HG02973 (cell line): ENCODE measurements at regions not wholly inside any gene's neighbourhood (a gene's known extent, or its start where the extent isn't known, plus 50 kb on each side); places are given as distances from the start of the nearest gene placed in this dataset.

Experiments
- ATAC-seq: cut with Tn5 transposase; IDR thresholded peaks from one replicate; pipeline ENCODE4 v1.9.1; 2021; ENCODE audit warnings: moderate library complexity; ENCODE audit not compliant: unreplicated experiment

DNA sequence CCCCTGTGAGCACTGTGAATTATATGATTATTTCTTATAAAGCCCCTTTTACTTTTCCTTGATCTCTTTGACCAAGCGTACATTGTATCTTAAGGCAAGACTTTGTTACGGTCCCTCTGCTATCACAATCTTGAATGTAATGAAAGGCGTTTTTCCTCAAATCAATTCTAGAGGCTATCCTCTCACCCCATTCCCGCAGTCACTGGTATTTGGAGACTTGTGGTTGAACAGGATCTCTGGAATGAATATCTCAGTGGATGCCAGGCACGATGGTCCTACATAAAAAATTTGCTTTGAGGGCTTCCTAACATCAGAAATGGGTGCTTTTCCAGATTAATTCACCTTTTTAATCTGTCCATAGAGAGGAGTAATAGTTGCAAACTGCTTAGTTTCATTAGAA, 151.4 kb upstream of the PAPPA start:
- no peak for ATAC-seq

DNA sequence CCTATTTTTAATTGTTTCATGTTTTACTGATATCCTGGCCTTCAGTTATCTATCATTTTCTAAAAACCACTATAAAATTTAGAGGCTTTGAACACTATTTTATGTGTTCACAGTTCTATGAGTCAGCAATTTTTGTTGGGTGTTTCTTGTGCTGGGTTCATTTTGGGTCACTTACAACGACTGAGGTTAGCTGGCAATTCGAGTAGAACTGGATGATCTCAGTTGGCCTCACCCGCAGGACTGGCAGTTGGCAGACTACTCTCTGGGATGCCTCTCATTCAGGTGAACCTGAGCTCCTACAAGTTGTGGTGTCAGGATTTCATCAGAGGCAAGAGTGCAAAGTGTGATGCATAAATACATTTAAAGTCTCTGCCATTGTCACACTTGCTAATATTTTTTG, 151.0 kb upstream of the PAPPA start:
- no peak for ATAC-seq

DNA sequence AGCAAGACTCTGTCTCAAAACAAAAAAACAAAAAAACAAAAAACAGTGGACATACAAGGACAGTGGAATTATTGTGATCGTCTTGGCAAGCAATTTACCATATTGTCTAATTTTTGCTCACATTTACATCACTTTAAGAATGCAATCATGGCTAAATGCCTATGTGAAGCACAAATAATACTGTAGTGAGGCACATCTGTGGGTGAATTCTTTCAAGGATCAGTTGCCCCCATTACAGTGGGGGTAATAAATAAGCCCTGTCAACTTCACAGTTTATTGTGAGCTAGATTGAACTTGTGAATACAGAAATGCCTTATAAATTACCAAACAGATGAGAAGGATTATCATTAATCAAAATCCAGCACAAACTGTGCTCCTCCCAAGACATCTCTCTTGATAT, 150.2 kb upstream of the PAPPA start:
- no peak for ATAC-seq

DNA sequence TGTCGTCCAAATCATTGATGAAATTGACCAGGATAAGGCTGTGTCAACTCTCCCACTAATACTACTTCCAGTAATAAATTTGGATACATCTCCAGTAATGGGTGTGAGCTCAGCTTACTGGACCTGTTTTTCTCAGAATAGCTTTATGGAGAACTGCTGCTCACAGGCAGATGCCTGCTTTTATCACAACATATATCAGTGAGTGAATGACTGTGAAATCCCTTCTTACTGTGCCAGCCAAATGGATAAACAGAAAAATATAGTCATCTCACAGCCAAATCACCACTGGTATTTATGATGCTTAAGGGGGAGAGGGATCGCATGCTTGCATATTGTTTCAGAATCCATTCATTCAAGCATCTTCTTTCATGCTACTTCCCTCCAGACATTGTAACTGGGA, 148.4 kb upstream of the PAPPA start:
- ATAC-seq: no peak

DNA sequence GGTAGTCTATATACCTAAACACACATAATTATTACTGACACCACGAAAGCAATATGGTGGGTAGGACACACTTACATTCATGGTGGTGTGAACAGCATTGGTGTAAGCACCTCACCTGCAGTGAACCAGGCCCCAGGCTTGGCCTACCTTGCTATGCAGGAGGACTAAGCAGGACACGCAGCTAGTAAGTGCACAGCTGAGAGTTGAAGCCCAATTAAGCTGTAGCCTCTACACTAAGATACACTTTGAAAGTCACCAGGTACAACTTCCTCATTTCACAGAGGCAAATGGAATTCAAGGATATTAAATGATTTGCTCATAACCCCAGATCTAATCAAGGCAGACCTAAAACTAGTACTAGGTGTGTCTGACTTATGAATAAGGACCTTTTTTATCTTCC, 145.8 kb upstream of the PAPPA start:
- no peak for ATAC-seq

DNA sequence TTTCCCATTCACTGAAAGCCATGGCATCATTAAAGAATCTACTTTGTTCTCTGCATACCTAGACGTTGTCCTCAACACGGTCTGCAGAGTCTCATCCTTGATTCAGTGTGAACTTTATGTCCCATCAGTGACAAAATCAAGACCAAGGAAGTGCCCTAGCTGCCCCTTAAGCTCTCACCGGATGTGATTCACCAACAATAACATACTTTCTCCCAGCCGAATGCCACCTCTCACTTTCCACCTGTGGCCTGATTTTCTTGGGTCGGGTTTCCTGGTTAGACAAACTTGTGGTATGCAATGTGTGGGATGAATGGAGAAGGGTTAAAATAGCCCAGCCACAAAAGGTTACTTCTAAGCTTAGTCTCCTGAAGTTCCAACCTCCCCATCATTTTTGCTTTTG, 145.3 kb upstream of the PAPPA start:
- ATAC-seq: no peak

DNA sequence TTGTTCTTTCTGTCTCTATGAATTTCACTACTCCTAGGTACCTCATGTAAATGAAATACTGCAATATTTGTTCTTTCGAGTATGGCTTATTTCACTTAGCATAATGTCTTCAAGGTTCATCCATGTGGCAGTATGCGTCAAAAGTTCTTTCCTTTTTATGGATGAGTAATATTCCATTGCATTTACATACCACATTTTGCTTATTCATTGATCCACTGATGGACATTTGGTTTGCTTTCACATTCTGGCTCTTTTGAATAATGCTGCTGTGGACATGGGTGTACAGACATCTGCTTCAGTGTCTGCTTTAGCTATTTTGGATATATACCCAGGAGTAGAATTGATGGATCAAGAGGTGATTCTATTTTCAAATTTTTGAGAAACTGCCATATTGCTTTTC, 144.2 kb upstream of the PAPPA start:
- no peak for ATAC-seq

DNA sequence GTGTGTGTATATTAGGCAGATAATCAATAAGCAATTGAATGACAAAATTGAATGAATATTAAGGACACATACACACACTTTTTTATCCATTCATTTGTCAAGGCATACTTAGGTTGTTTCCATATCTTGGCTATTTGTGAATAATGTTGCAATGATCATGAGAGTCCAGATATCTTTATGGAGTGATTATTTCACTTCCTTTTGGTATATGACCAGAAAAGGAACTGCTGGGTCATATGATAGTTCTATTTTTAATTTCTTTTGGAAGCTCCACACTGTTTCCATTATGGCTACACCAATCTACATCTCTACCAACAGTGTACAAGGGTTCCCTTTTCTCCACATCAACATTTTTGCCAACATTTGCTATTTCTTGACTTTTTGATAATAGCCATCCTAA, 137.7 kb upstream of the PAPPA start:
- no peak for ATAC-seq

DNA sequence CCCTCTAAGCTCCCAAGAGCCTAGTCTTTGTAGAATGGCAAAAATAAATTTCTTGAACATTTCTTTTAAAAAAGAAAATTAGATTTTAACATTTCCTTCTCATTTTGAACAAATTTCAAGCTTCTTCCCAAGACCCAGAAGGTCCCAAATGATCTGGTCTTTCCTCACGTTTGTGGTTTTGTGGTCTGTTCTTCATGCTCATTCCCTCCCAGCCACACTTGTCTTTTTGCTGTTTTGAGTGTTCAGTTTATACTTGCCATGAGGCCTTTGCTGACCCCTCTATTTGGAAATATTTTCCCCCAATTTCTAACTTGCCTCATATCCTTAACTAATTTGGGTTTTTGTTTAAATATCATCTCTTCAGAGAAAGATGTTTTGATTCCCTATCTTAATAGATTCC, 133.4 kb upstream of the PAPPA start:
- ATAC-seq: no peak

DNA sequence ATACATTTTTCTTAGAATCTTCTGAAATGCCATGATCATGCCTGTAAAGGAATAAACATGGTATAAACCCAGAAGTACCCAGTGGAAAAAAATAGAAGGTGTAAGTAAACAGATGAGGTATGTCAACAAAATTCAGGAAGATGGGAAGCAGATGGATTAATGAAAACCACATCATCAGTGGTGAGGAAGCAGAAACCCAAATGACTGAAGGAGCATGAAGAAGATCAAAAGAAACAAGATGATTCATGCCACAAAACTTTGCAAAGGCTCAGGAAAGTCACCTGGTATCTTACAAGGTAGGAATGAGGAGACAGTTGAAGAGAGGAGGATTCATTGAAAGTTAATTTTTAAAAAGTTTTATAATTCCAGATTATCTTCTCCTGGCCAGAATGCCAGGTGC, 132.8 kb upstream of the PAPPA start:
- ATAC-seq: no peak

DNA sequence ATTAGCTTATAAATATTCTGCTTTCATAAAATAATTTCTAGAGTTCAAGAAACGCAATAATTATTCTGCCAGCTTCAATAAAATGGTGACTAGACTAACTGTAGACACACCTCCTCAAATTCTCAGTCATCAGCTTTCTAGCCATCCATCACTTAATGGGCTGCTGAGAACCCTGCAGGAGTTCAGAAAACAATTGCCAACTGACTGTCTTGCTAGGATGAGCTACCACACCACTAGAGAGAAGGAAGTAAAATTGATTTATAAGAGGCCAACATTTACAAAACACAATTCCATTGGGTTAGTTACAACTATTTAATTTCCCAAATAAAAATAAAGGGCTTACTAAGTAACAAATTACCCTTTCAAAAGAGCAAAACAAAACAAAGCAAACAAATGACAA, 126.5 kb upstream of the PAPPA start:
- no peak for ATAC-seq

DNA sequence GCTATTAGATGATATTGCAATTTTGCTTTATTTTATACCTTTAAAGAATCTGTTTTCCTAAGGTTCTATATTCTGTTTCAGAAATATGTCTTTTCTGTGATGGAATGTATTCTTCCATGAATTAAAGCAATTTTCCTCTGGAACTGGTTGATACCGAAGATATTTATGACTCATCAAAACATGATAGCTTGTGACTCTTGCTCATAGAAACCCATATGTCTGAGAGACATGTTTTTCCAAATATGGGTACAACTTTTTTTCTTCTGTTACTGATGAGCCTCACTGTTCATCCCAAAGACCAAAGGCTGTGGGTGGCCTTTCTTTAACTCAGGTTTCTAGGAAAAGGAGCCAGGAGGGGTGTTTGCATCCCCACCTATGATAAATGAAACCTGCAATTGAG, 126.1 kb upstream of the PAPPA start:
- ATAC-seq: no peak

DNA sequence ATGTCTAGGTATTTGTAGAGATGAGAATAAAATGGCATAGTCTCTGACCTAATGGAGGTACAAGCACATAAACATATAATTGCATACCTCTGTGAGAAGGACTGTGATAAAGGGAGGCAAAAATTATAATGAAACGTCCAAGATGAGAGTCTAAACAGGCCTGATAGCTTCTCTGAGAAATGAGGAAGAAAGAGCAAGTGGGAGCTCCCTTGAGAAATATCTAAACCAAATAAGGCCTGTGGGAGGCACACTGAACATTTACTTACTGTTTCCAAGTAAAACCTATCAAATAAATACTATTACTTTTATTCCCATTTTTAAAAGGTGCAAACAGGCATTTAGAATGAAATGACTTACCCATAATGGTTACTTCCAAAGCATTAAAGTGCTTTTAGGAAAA, 125.6 kb upstream of the PAPPA start:
- no peak for ATAC-seq

DNA sequence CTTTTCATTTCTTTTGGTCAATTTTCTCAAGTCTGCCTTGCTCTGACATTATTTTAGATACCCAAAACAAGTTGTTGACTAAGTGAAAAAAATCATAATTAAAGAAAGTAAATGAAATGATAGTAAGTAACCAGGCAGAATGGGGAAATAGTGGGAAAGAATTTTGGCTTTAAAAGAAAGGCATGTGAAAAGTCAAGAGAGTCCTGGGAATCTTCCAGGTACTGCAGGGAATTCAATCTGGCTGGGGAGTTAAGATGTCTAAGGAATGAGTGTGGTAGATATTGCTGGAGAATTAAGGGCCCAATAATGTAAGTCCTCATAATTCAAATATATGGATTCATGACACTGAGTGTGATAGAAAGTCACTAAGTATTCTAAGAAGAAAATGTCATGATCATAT, 123.1 kb upstream of the PAPPA start:
- no peak for ATAC-seq

DNA sequence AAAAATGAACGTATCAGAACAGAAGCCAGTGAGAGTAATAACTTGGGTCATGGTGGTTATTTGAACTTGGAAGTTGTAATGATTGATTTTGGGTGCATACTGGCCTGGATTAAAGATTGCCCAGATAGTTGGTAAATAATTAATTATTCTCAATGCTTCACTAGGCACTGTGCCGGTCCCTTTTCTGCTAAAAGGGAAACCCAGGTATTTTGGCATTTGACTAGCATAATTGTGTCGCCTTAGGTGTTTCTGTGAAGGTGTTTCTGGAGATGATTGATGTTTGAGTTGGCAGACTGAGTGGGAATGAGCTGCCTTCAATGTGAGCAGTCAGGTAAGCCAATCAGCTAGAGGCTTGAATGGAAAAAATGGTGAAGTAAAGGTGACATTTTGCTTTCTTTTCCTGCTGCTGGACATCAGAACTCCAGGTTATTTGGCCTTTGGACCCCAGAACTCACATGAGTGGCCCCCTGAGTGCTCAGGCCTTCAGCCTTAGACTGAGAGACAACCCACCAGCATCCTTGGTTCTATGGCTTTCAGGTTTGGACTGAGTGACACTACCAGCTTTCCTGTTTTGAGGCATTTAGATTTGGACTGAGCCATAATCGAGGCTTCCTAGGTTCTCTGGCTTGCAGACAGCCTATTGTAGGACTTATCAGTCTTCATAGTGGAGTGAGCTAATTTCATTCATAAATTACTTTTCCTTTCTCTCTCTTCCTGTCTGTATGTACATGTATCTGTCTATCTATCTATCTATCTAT, 120.7 kb upstream of the PAPPA start:
- ATAC-seq: no peak

DNA sequence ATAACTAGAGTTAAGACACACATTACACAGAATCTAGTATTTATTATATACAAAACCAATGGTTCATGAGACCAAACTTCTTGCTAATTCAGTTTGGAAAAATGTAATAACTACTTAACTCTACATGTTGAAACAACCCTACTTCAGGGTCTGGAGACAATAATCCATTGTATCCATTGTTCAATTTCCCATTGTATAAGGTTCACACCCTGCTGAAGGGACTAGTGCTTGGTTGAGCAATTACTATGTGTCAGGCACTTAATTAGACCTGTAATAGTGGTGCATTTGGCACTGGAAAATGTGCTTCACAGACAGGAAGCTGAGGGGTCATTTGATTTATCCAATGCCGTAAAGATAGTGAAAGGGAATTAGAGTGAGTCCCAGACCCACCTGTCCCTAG, 114.3 kb upstream of the PAPPA start:
- ATAC-seq: no peak

DNA sequence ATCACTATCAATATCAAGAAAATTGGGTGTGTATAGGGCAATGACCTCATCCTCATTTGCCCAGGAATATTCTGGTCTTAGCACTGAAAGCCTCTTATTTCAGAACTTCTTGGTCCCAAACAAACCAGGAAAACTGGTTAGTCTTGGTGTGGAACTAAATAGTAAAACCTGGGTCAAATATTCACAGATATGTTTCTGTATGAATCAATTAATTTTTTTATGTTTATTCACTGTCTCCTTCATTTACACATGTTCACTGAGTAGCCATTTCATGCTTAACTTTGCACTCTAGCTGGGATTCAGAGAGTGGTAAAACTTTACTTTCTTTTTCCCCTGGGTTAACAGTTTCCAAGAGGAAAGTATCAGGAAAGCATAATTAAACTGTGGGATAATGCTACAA, 113.7 kb upstream of the PAPPA start:
- ATAC-seq: no peak

DNA sequence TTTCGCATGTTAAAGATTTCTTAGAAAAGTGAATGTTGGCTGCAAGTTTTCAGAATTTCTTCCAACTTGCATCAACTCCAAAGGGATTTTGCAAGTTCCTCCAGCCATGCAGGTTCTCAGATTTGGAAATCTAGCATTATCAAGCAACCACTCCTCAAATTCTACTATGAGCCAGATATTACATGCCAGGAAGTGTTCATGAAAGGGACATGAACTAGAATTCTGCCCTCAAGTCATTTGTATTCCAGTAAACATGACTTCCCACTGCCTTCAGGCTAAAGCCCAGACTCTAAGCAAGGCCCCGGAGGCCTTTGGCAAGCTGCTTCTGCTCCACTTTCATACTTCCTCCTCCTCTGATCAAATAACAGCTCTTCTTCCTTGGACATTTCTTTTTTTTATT, 111.3 kb upstream of the PAPPA start:
- no peak for ATAC-seq

DNA sequence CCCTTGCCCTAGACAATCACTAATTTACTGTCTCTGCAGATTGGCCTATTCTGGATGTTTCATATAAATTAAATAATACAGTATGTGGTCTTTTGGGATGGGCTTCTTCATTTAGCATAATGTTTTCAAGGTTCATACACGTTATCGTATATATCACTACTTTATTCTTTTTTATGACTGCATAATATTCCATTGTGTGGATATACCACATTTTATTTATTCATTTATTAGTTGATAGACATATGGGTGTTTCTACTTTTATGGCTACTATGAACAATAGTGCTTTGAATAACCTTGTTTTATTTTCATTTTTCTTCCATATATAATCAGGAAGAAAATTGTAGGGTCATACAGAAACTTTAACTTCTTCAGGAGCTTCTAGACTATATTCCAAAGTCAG, 108.5 kb upstream of the PAPPA start:
- no peak for ATAC-seq

DNA sequence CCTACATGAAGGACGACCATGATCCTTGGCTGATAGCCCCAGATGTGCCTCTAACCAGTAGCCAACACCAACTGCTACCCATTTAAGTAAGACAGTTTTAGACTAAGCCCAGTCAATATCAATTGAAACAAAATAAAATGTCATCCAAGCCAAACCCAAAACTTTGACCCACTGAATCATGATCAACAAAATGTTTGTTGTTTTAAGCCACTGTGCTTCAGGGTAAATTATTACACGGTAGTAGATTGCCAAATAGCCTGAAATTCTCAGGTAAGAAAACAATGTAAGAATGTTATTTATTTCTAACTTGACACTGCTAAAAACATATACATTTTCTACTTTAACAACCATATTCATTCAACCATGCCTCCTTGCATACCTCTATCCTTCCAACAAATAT, 105.5 kb upstream of the PAPPA start:
- no peak for ATAC-seq

DNA sequence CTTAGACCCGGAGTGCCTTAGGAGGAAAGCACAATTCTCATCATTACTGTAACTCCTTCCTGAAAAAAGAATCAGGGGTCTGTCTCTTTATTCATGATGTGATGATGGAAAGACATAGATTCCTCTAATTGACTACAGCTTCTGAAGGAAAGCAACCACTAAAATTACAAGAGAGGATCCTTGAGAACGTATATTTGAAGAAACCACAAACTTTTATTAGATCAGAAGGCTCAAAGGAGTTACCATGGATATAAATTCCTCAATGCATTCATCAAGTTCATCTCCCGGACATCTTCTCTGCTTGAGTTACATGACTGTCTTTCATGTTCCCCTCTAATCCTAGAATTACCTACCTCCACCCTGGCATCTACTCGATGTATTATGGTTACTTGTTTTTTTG, 104.1 kb upstream of the PAPPA start:
- ATAC-seq: no peak

DNA sequence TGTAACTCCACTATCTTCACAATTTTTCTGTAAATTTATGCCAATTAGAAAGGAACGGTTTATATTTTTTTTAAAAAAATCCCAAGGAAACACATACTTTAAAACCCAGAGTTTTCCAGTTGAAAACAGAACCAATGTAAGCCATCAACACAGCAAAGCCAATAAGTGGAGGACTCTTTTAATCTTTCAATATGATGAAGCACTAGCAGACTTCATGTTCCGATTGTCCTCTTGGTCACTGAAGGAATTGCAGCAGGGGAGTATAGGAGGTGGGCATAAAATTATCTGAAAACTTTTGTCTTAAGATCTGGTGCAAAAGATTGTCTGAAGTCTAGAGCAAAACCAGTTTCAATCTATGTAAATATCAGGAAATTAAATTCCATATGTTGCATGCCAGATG, 102.1 kb upstream of the PAPPA start:
- ATAC-seq: no peak

DNA sequence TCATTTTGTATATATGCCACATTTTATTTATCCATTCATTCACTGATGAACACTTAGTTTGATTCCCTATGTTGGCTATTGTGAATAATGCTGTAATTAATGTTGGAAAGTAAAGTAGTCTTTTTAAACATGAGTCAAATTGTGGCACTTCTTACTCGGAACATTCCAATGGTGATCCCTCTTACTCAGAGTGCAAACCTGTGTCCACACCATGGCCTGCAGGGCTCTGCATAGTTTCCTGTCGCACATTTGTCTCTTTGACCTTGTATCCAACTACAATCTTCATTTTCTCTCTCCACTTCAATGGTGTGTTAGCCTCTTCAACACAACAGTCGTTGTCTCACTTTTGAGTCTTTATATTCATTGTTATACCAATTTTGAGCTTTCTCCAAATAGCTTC, 98.1 kb upstream of the PAPPA start:
- no peak for ATAC-seq

DNA sequence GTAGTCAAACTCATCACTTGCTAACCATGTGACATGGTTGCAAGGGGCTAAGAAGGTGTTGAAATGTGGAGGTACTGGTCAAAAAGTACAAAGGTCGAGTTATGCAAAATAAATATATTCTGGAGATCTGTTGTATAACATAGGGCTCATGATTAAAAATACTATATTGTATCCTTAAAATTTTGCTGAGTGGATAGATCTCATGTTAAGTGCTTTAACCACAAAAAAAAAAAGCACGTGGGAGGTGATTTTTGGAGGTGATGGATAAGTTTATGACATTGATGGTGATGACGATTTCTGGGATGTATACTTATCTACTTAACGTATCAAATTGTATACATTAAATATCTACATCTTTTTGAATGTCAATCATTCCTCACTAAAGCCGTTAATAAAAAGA, 96.2 kb upstream of the PAPPA start:
- no peak for ATAC-seq
